K562 (cell line): ENCODE measurements at regions not wholly inside any gene's neighbourhood (a gene's known extent, or its start where the extent isn't known, plus 50 kb on each side); places are given as distances from the start of the nearest gene placed in this dataset.

Source experiments
- CEBPZ ChIP-seq: fragments of 150-350 bp; IDR thresholded peaks from 2 replicates; pipeline ENCODE4 v1.6.1; 2014; ENCODE audit warnings: low read depth, mild to moderate bottlenecking, low read length, borderline replicate concordance
- FOXK1 ChIP-seq: sonication (generic); formaldehyde crosslinking; IDR thresholded peaks from 2 replicates; pipeline ENCODE4 v1.8.0; 2022; ENCODE audit warnings: missing genetic modification reagents, mild to moderate bottlenecking, borderline replicate concordance
- HDAC1 ChIP-seq, 2 experiments: fragments of 450-650 bp; IDR thresholded peaks; 2 replicates each; pipeline ENCODE4 v1.6.1; 2016 to 2017; ENCODE audit warnings: inconsistent platforms in 1 of 2, mild to moderate bottlenecking in 1 of 2, moderate library complexity in 1 of 2
- MIER1 ChIP-seq: fragments of 450-650 bp; IDR thresholded peaks from 2 replicates; pipeline ENCODE4 v1.6.1; 2016; ENCODE audit warnings: antibody characterized with exemption, mild to moderate bottlenecking, low read depth
- PATZ1 ChIP-seq: fragments of 250-450 bp; sonication (Bioruptor Pico); IDR thresholded peaks from 2 replicates; pipeline ENCODE4 v1.5.0; 2020; ENCODE audit warnings: mild to moderate bottlenecking, borderline replicate concordance
- POLR2A ChIP-seq: fragments of 450-650 bp; conservative IDR thresholded peaks from 2 replicates; pipeline ENCODE4 v1.6.1; 2016
- RCOR1 ChIP-seq, 2 experiments: IDR thresholded peaks; 2 replicates each; pipeline ENCODE4 v1.6.1; 2012; ENCODE audit warnings: low read depth in 2 of 2, low read length in 2 of 2, borderline replicate concordance in 1 of 2, improper control_type of control experiment in 1 of 2
- SPI1 ChIP-seq: IDR thresholded peaks from 2 replicates; pipeline ENCODE4 v1.6.1; 2011; ENCODE audit warnings: low read depth, low read length, control low read depth, borderline replicate concordance
- TF ChIP-seq, protein P1 (sequence below), 3 experiments: IDR thresholded peaks in 2 of 3; conservative IDR thresholded peaks in 1 of 3; 2 replicates each; pipeline ENCODE4 v1.5.1; 2011 to 2012; ENCODE audit warnings: low read length in 3 of 3, mild to moderate bottlenecking in 3 of 3, control low read depth in 2 of 3, improper control_type of control experiment in 1 of 3, inconsistent platforms in 1 of 3, low read depth in 1 of 3, mixed read lengths in 1 of 3, moderate library complexity in 1 of 3; ENCODE audit not compliant: insufficient read depth in 2 of 3

DNA sequence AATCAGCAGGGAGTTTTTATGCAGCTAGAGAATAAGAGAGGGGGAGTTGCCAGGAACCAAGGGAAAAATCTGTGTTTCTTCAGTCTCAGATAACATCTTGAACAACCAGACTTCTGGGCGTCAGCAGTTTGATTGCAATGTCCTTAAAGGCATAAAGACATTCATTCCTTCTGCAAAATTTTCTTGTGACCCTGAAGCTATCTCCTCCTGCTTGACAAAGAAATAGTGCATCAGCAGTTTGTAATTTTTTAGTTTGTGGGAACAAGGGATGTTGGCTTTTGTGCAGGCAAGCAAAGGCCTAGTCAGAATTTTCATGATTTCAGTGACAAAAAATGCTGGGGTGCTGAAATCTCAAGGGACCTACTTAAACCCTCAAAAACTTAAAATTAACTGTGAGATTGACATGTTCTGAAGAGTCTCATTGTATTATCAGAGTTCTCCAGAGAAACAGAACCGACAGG lies 125.8 kb upstream of the UNC5C start:
- TF ChIP-seq POLR2A, result no peak
- no peak for TF ChIP-seq RCOR1 (IDR thresholded peaks at IDR 0.05; ENCODE audit: borderline replicate concordance in 1 of 2, low read depth in 2 of 2, low read length in 2 of 2)
- TF ChIP-seq SPI1, result no peak
- no peak for TF ChIP-seq CEBPZ
- no peak for TF ChIP-seq FOXK1 (CRISPR knock-in tag)
- no peak for TF ChIP-seq HDAC1 (IDR thresholded peaks at IDR 0.05)
- TF ChIP-seq, protein P1, sequence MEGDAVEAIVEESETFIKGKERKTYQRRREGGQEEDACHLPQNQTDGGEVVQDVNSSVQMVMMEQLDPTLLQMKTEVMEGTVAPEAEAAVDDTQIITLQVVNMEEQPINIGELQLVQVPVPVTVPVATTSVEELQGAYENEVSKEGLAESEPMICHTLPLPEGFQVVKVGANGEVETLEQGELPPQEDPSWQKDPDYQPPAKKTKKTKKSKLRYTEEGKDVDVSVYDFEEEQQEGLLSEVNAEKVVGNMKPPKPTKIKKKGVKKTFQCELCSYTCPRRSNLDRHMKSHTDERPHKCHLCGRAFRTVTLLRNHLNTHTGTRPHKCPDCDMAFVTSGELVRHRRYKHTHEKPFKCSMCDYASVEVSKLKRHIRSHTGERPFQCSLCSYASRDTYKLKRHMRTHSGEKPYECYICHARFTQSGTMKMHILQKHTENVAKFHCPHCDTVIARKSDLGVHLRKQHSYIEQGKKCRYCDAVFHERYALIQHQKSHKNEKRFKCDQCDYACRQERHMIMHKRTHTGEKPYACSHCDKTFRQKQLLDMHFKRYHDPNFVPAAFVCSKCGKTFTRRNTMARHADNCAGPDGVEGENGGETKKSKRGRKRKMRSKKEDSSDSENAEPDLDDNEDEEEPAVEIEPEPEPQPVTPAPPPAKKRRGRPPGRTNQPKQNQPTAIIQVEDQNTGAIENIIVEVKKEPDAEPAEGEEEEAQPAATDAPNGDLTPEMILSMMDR (IDR thresholded peaks at IDR 0.05 in 2 of 3, conservative IDR thresholded peaks at IDR 0.05 in 1 of 3; ENCODE audit: insufficient read depth in 2 of 3, low read depth in 1 of 3, low read length in 3 of 3), result no peak
- no peak for TF ChIP-seq MIER1
- TF ChIP-seq PATZ1 (CRISPR knock-in tag), result no peak
